NB4 (cell line): ENCODE measurements at regions not wholly inside any gene's neighbourhood (a gene's known extent, or its start where the extent isn't known, plus 50 kb on each side); places are given as distances from the start of the nearest gene placed in this dataset.

ENCODE experiments used
- CTCF ChIP-seq: IDR thresholded peaks from one replicate; pipeline ENCODE4 v1.5.1; 2012; ENCODE audit warnings: low read depth, low read length
- MAX ChIP-seq: IDR thresholded peaks from 2 replicates; pipeline ENCODE4 v1.6.1; 2011; ENCODE audit warnings: low read depth, low read length
- POLR2A ChIP-seq: IDR thresholded peaks from 2 replicates; pipeline ENCODE4 v1.6.1; 2011; ENCODE audit warnings: mild to moderate bottlenecking; ENCODE audit not compliant: insufficient read length; ENCODE audit errors: extremely low read depth

- TF ChIP-seq CTCF, result no peak
- no peak for TF ChIP-seq MAX
- no peak for TF ChIP-seq POLR2A
Measured at GRCh38 chr4:181682367-181683047, 560.7 kb upstream of the TENM3 start.
